Endodermal cell (in vitro differentiated cells): ENCODE measurements at regions not wholly inside any gene's neighbourhood (a gene's known extent, or its start where the extent isn't known, plus 50 kb on each side); places are given as distances from the start of the nearest gene placed in this dataset.

Experiments
- DNase-seq: peaks from one replicate; pipeline ENCODE4 v3.0.0-alpha.2; 2017
- H3K27ac ChIP-seq: 2 replicates; pipeline ENCODE4 v1.5.1; 2013; ENCODE audit warnings: mild to moderate bottlenecking, low read depth, low read length, moderate library complexity
- H3K27me3 ChIP-seq: 2 replicates; pipeline ENCODE4 v1.6.1; 2013; ENCODE audit warnings: mild to moderate bottlenecking, low read length, moderate library complexity; ENCODE audit not compliant: insufficient read depth, control insufficient read depth, poor library complexity, severe bottlenecking
- H3K36me3 ChIP-seq: 2 replicates; pipeline ENCODE4 v1.7.0; 2013; ENCODE audit warnings: mild to moderate bottlenecking, low read length, moderate library complexity; ENCODE audit not compliant: control insufficient read depth, insufficient read depth
- H3K4me1 ChIP-seq: one replicate; pipeline ENCODE4 v1.7.0; 2013; ENCODE audit warnings: low read length; ENCODE audit not compliant: control insufficient read depth, insufficient read depth
- H3K4me3 ChIP-seq: 2 replicates; pipeline ENCODE4 v1.5.1; 2013; ENCODE audit warnings: mild to moderate bottlenecking, low read length, moderate library complexity
- H3K9ac ChIP-seq: 2 replicates; pipeline ENCODE4 v1.6.1; 2013; ENCODE audit warnings: mild to moderate bottlenecking, low read length, moderate library complexity; ENCODE audit not compliant: poor library complexity, severe bottlenecking; ENCODE audit errors: extremely low read depth
- H3K9me3 ChIP-seq: 2 replicates; pipeline ENCODE4 v1.6.1; 2013; ENCODE audit warnings: mild to moderate bottlenecking, low read length, moderate library complexity; ENCODE audit not compliant: control insufficient read depth
- H3K27ac Mint-ChIP-seq: 2 replicates; pipeline ENCODE4 v1.8.0; 2020; ENCODE audit warnings: mixed read lengths
- H3K27me3 Mint-ChIP-seq: 2 replicates; pipeline ENCODE4 v1.8.0; 2021; ENCODE audit warnings: mild to moderate bottlenecking, mixed read lengths; ENCODE audit not compliant: insufficient read depth
- H3K36me3 Mint-ChIP-seq: 2 replicates; pipeline ENCODE4 v1.8.0; 2020; ENCODE audit warnings: low read depth, mixed read lengths
- H3K4me1 Mint-ChIP-seq: 2 replicates; pipeline ENCODE4 v1.8.0; 2020; ENCODE audit warnings: mixed read lengths
- H3K4me3 Mint-ChIP-seq: 2 replicates; pipeline ENCODE4 v1.8.0; 2020; ENCODE audit warnings: mild to moderate bottlenecking, moderate library complexity, mixed read lengths
- H3K9me3 Mint-ChIP-seq: 2 replicates; pipeline ENCODE4 v1.8.0; 2020; ENCODE audit warnings: mild to moderate bottlenecking, mixed read lengths
- CTCF ChIP-seq: fragments of 200-600 bp; sonication (generic); conservative IDR thresholded peaks from 2 replicates; pipeline ENCODE4 v1.5.0; 2021; ENCODE audit warnings: antibody characterized with exemption, mild to moderate bottlenecking
- WGBS, 2 experiments: methylation state at CpG; one replicate each; pipeline versions ENCODE4 v1.1.5 to v1.1.7; 2013; ENCODE audit warnings: missing lambda C conversion rate in 2 of 2, mixed read lengths in 1 of 2; ENCODE audit not compliant: insufficient coverage in 1 of 2, insufficient read length in 1 of 2; 5-methylcytosine and 5-hydroxymethylcytosine counted together

- peak overlapping the region; percentile 65 for H3K27ac ChIP-seq
- no peak overlapping the region for H3K4me3 Mint-ChIP-seq
- no peak overlapping the region for H3K27ac Mint-ChIP-seq
- H3K9ac ChIP-seq, result no peak overlapping the region
- TF ChIP-seq CTCF, result no peak
- H3K36me3 ChIP-seq, result no peaks in the 10 kb centered on the region
- no peak overlapping the region for H3K4me3 ChIP-seq
- peaks cover 5% of the 10 kb centered on the region for H3K4me1 ChIP-seq
- H3K9me3 Mint-ChIP-seq, result no peaks in the 10 kb centered on the region
- WGBS, 2 experiments, result 93% methylated on average over 3 of the region's 4 CpGs; no CpG with 5 or more reads in 1 of the 2 experiments
- DNase-seq, result no peak
- H3K36me3 Mint-ChIP-seq, result no peaks in the 10 kb centered on the region
- H3K27me3 ChIP-seq, result no peaks in the 10 kb centered on the region
- no peaks in the 10 kb centered on the region for H3K27me3 Mint-ChIP-seq
- peaks cover 12% of the 10 kb centered on the region for H3K4me1 Mint-ChIP-seq
- no peaks in the 10 kb centered on the region for H3K9me3 ChIP-seq
Observed at GRCh38 chr4:56084851-56085250, 136.1 kb downstream of the CEP135 start.
